ENCODE measurements at regions not wholly inside any gene's neighbourhood (a gene's known extent, or its start where the extent isn't known, plus 50 kb on each side); places are given as distances from the start of the nearest gene placed in this dataset.
"Not testable (repeated sequence)": the region's sequence is repeated elsewhere in the genome, so short reads cannot be mapped to it uniquely, and the experiment has no call there.

DNA sequence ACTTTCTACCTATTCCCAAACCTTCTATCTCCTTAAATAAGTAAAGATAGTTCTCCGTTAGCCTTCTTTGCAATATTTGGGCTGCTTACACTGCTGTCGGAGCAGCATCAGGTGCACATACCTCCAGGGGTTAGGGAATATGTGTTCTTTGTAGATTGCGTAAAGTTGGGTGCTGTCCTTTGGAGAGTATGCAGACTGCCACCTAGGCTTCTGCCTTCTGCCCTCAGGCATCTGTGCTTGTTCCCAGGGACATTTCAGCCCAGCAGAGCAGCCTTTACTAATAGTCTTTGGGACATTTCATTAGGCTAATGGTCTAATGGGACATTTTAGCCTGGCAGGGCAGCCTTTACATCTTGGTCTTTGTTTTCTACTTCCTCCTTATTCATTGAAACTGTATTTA is 260.6 kb downstream of the TPBG start:
- H3K4me3 ChIP-seq (ENCODE audit: low read depth, low read length), result no peak overlapping the region
- no peak for DNase-seq (ENCODE audit: low read depth)
- TF ChIP-seq, protein P1, sequence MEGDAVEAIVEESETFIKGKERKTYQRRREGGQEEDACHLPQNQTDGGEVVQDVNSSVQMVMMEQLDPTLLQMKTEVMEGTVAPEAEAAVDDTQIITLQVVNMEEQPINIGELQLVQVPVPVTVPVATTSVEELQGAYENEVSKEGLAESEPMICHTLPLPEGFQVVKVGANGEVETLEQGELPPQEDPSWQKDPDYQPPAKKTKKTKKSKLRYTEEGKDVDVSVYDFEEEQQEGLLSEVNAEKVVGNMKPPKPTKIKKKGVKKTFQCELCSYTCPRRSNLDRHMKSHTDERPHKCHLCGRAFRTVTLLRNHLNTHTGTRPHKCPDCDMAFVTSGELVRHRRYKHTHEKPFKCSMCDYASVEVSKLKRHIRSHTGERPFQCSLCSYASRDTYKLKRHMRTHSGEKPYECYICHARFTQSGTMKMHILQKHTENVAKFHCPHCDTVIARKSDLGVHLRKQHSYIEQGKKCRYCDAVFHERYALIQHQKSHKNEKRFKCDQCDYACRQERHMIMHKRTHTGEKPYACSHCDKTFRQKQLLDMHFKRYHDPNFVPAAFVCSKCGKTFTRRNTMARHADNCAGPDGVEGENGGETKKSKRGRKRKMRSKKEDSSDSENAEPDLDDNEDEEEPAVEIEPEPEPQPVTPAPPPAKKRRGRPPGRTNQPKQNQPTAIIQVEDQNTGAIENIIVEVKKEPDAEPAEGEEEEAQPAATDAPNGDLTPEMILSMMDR (conservative IDR thresholded peaks at IDR 0.05; ENCODE audit: low read depth, low read length), result no peak

DNA sequence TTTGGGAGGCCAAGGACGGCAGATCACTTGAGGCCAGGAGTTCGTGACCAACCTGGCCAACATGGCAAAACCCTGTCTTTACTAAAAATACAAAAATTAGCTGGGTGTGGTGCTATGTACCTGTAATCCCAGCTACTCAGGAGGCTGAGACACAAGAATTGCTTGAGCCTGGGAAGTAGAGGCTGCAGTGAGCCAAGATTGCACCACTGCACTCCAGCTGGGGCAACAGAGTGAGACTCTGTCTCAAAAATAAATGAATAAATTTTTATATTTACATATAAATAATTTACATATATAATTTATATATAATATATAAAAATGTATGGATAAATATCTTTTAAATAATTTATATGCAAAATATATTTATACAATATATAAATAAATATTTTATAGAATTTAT is 263.3 kb downstream of the TPBG start:
- not testable (repeated sequence) for H3K4me3 ChIP-seq (ENCODE audit: low read depth, low read length); DNase-seq (ENCODE audit: low read depth)

DNA sequence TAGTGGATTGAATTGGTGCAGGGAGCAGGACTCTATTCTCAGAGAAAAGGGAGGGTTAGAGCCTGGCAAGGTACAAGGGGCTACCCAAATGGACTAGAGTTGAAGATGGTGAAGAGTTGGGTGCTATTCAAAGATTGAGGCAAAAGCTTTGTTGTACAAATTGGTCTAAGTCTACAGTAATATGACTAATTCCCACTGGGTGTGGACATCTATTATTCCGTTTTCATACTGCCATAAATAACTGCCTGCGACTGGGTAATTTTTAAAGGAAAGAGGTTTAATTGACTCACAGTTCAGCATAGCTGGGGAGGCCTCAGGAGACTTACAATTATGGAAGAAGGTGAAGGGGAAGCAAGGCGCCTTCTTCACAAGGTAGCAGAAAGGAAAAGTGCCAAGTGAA is 266.3 kb downstream of the TPBG start:
- no peak overlapping the region for H3K4me3 ChIP-seq (ENCODE audit: low read depth, low read length)
- TF ChIP-seq, protein P1 (conservative IDR thresholded peaks at IDR 0.05; ENCODE audit: low read depth, low read length), result no peak
- DNase-seq (ENCODE audit: low read depth), result no peak

DNA sequence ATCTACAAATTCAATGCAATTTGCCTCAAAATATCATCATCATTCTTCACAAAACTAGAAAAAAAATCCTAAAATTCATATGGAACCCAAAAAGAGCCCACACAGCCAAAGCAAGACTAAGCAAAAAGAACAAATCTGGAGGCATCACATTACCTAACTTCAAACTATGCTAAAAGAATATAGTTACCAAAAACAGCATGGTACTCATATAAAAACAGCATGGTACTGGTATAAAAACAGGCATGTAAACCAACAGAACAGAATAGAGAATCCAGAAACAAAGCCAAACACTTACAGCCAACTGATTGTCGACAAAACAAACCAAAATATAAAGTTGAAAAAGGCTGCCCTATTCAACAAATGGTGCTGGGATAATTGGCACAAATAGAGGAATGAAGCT is 278.1 kb downstream of the TPBG start:
- no peak for DNase-seq (ENCODE audit: low read depth)
- TF ChIP-seq, protein P1 (conservative IDR thresholded peaks at IDR 0.05; ENCODE audit: low read depth, low read length), result no peak
- no peak overlapping the region for H3K4me3 ChIP-seq (ENCODE audit: low read depth, low read length)

DNA sequence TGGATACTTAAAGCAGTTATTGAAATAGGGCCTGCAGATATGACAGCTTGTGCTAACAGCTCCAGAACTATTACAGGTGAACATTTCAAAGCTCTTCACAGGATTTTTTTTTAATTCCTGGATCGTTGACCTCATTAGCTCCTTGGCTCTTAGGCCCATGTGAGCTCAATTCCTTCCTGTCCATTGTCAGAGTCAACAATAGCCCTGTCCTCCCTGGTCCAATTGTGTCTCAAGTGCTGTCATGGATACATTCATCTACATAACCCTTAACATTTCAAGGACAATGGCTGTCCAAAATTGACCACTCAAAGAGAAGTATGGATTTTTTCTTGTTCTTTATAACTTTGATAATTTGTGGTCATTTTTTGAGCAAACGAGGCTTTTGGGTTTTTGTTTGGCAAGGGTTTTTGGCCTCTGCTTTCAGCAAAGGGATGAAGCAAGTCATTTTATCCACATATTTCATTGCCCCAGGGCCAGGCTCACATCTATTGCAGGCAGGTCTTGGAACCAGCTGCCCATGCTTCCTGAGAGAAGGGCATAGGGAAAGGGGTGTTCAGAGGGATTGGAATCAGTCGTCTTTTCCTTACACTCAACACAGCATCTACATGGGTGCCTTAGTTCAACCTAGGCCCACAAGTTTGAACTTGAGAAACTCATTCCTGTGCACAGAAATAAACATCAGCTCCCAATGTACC is 282.1 kb downstream of the TPBG start:
- DNase-seq (ENCODE audit: low read depth), result no peak
- H3K4me3 ChIP-seq (ENCODE audit: low read depth, low read length), result no peak overlapping the region
- TF ChIP-seq, protein P1 (conservative IDR thresholded peaks at IDR 0.05; ENCODE audit: low read depth, low read length), result no peak

DNA sequence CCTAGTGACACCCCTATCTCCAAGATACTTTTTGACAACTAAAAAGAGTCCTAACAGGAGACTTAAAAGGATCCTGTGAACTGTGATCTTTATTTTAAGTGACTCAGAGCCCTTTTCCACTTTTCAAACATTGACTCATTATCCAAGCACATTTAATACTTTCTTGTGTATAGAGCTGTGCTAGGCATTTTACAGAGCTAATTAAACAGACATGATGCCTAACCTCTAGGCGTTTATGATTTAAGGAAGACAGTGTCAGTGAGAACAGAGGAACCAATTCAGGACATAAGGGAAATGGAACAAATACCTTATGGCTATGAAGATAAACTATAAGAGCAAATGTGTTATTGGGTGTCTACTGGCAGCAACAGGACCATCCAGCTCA is 282.6 kb downstream of the TPBG start:
- no peak for DNase-seq (ENCODE audit: low read depth)
- no peak overlapping the region for H3K4me3 ChIP-seq (ENCODE audit: low read depth, low read length)
- TF ChIP-seq, protein P1 (conservative IDR thresholded peaks at IDR 0.05; ENCODE audit: low read depth, low read length), result no peak

DNA sequence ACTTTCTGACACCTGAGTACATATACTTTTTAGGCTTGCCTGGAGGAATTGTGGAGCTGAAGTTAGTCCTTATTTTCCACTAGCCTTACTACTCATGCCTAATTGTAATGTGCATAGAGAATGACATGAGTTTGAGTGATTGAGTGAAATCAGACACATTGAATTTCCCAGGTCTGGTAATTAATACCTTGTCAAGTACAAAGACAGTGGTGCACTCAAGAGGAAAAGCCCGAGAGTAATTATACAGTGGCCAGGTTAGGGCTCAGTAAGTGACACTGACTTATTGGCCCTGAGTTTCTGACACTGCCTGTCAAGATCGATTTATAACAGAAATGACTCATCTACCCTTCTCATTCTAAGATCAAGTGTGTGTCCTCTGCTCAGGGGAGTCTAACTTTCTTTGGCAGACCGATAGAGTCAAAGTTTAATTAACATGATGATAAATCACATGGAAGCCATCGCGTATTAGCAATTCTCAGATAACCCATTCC is 288.3 kb downstream of the TPBG start:
- TF ChIP-seq, protein P1 (conservative IDR thresholded peaks at IDR 0.05; ENCODE audit: low read depth, low read length), result no peak
- no peak overlapping the region for H3K4me3 ChIP-seq (ENCODE audit: low read depth, low read length)
- DNase-seq (ENCODE audit: low read depth), result no peak
